Activated CD4-positive, alpha-beta T cell treated with anti-CD3 and anti-CD28 coated beads, Interleukin-2, amount 10 ng/mL, durations not matched to agents 24 days and 14 days (primary cell): ENCODE measurements at regions not wholly inside any gene's neighbourhood (a gene's known extent, or its start where the extent isn't known, plus 50 kb on each side); places are given as distances from the start of the nearest gene placed in this dataset.

Source experiments
- DNase-seq: peaks from one replicate; pipeline ENCODE4 v3.0.0; 2022
- H3K27ac Mint-ChIP-seq: one replicate; pipeline ENCODE4 v1.8.0; 2022; ENCODE audit warnings: mild to moderate bottlenecking, mixed read lengths
- H3K27me3 Mint-ChIP-seq: one replicate; pipeline ENCODE4 v1.8.0; 2022; ENCODE audit warnings: mixed read lengths
- H3K36me3 Mint-ChIP-seq: one replicate; pipeline ENCODE4 v1.8.0; 2022; ENCODE audit warnings: low read depth, mild to moderate bottlenecking, mixed read lengths
- H3K4me1 Mint-ChIP-seq: one replicate; pipeline ENCODE4 v1.8.0; 2021; ENCODE audit warnings: mixed read lengths
- H3K4me3 Mint-ChIP-seq: one replicate; pipeline ENCODE4 v1.8.0; 2022; ENCODE audit warnings: mild to moderate bottlenecking, moderate library complexity, mixed read lengths
- H3K9me3 Mint-ChIP-seq: one replicate; pipeline ENCODE4 v1.8.0; 2021; ENCODE audit warnings: mixed read lengths
- intact Hi-C: fragments of 100-400 bp; cut with micrococcal nuclease; formaldehyde crosslinking; loops from one replicate; pipeline ENCODE4 v1.15.1; 2023

DNA sequence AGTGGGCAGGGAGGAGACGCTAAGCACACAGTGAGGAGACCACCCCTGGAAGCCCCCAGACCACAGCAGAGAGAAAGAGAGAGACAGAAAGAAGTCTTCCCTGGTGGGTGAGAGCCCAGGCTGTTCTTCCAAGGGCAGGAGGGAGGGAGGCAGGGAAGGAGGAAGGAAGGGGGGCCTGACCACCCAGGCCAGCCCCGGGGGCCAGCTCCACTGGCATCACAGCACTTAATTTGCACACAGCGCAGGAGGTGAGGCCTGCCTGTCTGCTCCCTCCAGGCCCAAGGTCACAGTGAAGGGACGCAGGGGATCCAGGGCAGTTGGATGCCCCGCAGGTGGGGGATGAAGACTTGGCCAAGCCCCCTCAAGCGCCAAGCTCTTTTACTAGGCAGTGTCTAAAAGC lies 141.9 kb upstream of the C14orf180 start:
- Mint-ChIP-seq H3K36me3 (no peaks in the 10 kb centered on the region), H3K4me1 (no peaks in the 10 kb centered on the region), H3K27me3 (no peaks in the 10 kb centered on the region), H3K27ac (no peak overlapping the region), H3K9me3 (no peaks in the 10 kb centered on the region), H3K4me3 (no peak overlapping the region)
- peak; percentile 40 for DNase-seq
- intact Hi-C loops, result no loop called here

DNA sequence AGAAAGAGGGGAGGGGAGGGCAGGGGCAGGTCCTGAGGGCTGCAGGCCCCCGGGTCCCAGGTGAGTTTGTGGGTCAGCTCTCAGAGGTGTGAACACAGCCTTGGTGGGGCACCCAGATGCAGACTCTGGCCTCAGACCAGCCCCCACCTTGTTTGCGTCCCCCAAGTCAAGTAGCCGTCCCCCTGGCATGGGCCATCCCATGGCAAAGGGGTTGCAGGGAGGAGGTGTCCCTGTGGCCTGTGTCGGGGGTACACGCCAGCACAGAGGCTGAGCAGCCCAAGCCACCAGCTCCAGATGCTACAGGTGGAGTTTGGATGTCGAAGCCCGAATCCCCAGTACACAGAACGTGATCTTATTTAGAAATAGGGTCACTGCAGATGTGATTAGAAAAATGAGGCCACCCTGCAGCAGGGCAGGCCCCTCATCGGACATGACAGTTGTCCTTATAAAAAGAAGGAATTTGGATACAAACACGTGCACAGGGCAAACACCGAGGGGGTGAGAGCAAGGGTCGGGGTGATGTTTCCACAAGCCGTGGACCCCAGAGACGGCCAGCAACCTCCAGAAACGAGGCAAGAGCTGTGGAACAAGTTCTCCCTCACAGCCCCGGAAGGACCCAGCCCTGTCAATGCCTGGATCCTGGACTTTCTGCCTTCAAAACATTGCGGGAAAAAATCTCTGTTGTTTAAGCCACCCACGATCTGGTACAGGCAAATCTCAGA lies 141.2 kb upstream of the C14orf180 start:
- Mint-ChIP-seq H3K27ac (no peak overlapping the region), H3K27me3 (no peaks in the 10 kb centered on the region), H3K4me3 (no peak overlapping the region), H3K36me3 (no peaks in the 10 kb centered on the region), H3K4me1 (no peaks in the 10 kb centered on the region), H3K9me3 (no peaks in the 10 kb centered on the region)
- intact Hi-C loops, result no loop called here
- DNase-seq, result peak; percentile 45

DNA sequence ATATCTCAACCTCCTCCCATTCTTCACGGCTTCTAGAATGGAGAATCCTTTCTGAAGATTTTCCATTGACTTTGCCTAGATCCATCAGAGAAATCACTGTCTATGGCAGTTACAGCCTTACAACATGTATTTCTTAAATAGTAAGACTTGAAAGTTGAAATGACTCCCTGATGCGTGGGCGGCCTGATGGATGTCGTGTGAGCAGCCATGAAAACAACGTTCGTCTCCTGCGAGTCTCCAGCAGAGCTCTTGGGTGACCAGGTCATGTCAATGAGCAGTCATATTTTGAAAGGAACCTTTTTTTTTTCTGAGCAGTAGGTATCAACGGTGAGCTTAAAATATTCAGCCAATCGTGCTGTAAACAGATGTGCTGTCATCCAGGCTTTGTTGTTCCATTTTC lies 139.9 kb upstream of the C14orf180 start:
- intact Hi-C loops, result no loop called here
- Mint-ChIP-seq H3K27ac (no peak overlapping the region), H3K27me3 (no peaks in the 10 kb centered on the region), H3K4me1 (no peaks in the 10 kb centered on the region), H3K9me3 (peaks cover 5% of the 10 kb centered on the region), H3K36me3 (no peaks in the 10 kb centered on the region), H3K4me3 (no peak overlapping the region)
- DNase-seq, result peak; percentile 49

DNA sequence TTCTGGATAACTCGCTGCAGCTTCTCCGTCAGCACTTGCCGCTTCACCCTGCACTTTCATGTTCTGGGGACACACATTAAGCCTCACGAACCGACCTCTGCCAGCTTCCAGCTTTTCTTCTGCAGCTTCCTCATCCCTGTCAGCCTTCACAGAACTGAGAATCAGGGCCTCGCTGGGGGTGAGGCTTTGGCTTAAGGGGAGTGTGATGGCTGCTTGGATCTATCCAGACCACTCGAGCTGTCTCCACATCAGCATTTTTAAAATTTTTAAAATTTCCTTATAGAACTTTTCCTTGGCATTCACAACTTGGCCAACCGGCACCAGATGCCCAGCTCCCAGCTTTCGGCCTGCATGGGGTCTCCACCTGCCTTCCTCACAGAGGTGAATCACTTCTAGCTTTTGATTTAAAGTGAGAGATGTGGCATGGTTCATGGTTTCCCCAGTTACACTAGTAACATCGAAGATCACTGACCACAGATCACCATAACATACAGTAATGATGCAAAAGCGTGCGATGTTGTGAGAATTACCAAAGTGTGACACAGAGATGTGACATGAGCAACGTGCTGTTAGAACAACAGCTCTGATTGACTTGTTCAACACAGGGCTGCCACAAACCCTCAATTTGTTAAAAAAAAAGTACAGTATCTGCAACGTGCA lies 139.1 kb upstream of the C14orf180 start:
- no peak overlapping the region for H3K4me3 Mint-ChIP-seq
- no peak for DNase-seq
- intact Hi-C loops, result no loop called here
- H3K27me3 Mint-ChIP-seq, result no peaks in the 10 kb centered on the region
- H3K9me3 Mint-ChIP-seq, result peaks cover 8% of the 10 kb centered on the region
- H3K4me1 Mint-ChIP-seq, result no peaks in the 10 kb centered on the region
- H3K36me3 Mint-ChIP-seq, result no peaks in the 10 kb centered on the region
- no peak overlapping the region for H3K27ac Mint-ChIP-seq

DNA sequence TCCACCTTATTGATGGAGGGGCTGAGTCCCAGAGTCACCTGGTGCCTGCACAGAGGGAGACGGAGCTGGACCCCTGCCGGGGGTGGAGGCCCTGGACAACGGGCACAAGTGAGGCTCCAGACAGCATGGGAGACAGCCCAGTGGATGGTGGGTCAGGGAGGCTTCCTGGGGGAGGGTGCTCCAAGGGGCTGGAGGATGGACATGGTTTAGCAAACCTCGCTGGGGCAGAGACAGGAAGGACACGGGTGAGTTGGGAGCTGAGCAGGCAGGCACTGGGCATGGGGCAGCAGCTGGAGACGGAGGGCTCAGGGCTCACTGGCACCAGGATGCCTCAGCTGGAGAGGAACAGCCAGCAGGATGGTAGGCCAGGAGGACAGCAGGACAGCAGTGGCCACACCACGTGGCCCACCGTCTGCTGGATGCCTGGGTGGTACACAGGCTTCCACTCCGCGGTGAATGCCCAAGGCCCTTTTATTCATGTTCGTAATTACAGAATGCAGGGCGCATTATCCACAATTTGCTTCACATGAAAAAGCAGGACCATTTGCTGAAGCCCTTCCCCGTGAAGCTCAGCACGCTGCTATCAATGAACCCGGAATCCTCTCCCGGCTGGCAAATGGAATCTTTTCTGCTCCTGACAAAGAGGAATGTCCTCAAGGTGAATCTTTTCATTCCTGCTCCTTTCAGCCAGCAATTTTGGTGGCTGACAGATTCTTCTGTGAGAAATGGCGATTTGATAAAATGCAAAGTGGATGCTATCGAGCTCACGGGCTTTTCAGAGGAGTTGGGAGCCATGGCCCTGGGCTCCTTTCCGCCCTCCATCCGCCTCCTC lies 138.1 kb upstream of the C14orf180 start:
- no peak for DNase-seq
- no peaks in the 10 kb centered on the region for H3K4me1 Mint-ChIP-seq
- no peak overlapping the region for H3K27ac Mint-ChIP-seq
- no peaks in the 10 kb centered on the region for H3K36me3 Mint-ChIP-seq
- intact Hi-C loops, result no loop called here
- no peak overlapping the region for H3K4me3 Mint-ChIP-seq
- no peaks in the 10 kb centered on the region for H3K27me3 Mint-ChIP-seq
- peaks cover 8% of the 10 kb centered on the region for H3K9me3 Mint-ChIP-seq

DNA sequence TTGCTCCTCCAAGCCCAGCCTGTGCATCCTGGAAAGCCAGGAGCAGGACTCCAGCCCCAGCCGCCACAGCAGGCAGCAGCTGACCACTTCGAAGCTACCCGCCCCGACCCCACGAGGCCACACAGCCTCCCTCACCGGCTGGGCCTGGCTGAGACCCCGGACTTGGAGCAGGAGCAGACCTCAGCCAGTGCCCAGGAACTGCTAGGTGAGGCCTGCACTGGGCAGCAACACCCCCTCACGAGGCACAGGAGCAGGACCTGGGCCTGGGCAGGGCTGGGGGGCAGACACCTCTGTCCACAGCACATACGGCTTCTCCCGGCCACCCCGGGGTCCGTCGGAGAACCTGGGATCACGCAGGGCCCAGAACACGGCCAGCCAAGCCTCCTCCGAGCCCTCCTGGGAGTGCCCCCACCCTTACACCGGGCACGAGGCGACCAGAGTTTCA lies 137.4 kb upstream of the C14orf180 start:
- Mint-ChIP-seq H3K4me1 (no peaks in the 10 kb centered on the region), H3K4me3 (no peak overlapping the region), H3K27me3 (no peaks in the 10 kb centered on the region), H3K36me3 (no peaks in the 10 kb centered on the region), H3K9me3 (peaks cover 8% of the 10 kb centered on the region), H3K27ac (no peak overlapping the region)
- intact Hi-C loops, result no loop called here
- no peak for DNase-seq

DNA sequence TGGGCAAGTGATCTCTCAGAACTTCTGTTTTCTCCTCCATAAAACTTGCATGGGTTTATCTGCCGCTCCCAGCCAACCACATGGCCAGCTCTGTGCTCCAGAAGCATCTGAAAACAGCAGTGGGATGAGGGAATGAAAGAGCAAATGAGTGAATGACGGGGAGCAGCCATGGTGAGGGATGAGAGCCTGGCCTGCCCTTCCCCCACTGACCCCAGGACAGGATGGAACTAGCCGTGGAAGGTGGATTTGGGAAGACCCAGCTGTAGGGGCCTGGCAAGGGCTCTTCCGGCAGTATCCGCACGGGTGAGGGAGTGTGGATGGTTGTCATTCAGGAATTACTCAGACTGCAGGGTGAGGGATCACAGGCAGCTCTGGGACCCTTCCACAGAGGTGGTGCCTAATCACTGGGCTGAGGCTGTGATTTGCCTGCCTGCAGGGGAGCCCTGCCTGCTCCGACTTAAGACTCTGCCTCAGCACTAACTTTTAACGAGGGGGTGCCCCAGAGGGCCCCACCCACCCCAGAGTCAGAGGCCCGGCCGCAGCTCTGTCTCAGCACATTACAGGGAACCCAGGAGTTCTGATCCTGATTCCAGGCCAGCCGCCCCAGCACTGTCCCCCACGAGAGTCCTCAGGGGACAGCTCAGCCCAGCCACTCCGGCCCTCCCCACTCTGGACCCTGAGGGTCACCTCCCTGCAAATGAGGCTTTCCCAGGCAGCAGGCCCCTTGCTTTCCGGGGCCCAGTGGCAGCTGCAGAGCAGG lies 136.8 kb upstream of the C14orf180 start:
- peaks cover 12% of the 10 kb centered on the region for H3K9me3 Mint-ChIP-seq
- H3K4me3 Mint-ChIP-seq, result no peak overlapping the region
- H3K27ac Mint-ChIP-seq, result peak overlapping the region; percentile 34
- intact Hi-C loops, result no loop called here
- DNase-seq, result no peak
- no peaks in the 10 kb centered on the region for H3K4me1 Mint-ChIP-seq
- H3K36me3 Mint-ChIP-seq, result no peaks in the 10 kb centered on the region
- H3K27me3 Mint-ChIP-seq, result no peaks in the 10 kb centered on the region

DNA sequence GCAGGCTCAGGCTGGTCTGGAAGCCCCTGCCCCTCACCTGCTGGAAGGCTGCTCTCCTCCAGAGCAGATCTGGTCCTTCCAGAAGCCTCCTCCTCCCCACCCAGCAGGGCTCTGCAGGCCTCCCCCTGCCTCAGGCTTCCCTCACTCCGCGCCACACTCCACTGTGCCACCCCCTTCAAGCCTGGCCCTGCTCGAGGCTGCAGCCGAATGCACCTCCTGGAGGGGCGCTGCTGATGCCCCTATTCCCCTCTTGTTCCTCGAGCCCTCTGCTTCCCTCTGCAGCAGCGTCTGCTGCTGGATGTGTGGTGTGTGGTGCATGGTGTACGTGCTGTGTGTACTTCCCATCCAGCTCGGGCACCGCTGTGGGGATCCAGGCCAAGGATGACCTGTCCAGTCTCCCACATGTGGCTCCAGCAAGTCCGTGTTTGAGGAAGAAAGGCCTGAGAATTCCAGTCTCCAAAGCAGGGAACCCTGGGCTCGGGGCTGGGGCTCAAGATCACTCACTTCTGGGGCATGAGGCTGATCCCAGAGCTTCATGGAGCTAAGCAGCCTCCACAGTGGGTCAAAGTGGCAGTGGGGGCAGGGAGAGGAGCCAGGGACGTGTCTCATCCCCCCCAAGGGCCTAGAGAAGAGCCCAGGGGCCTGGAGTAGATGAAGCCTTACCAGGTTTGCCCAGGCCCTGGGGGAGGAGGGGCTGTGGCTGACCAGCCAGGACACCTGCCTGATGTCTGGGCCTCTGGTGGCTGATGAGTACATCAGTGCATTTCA lies 136.0 kb upstream of the C14orf180 start:
- no peak for DNase-seq

DNA sequence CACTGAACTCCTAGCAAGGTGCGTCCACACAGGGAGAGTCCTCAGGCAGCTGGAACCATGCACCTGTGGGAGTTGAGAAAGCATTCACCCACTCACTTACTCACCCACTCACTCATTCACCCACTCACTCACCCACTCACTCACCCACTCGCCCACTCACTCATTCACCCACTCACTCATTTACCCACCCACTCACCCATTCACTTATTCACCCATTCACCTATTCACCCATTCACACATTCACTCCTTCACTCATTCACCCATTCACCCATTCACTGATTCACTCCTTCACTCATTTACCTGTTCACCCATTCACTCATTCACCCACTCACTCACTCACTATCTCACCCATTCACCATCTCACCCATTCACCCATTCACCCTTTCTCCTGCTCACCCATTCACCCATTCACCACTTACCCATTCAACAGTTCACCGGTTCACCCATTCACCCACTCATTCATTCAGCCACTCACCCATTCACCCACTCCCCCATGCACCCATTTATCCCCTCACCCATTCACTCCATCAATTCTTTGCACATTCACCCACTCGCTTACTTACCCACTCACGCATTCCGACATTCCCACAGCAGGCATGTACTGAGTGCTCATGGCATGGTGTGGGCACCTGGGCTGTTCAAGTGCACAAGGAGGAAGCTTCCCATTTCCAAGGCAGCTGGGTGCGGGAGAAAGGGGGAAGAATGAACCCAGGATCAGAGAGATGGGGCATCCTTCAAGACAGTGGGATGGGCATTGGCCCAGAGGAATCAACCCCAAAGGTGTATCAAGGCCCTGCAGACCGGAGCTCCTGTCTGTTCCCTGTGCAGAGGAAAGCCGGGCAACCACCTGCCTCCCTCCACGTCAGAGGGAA lies 135.2 kb upstream of the C14orf180 start:
- Mint-ChIP-seq H3K36me3 (no peaks in the 10 kb centered on the region), H3K9me3 (peaks cover 20% of the 10 kb centered on the region), H3K27me3 (peaks cover 4% of the 10 kb centered on the region), H3K4me1 (no peaks in the 10 kb centered on the region), H3K27ac (peak overlapping the region; percentile 43), H3K4me3 (no peak overlapping the region)
- no peak for DNase-seq
- intact Hi-C loops, result no loop called here

More for the DNA sequence above, 136.0 kb upstream of the C14orf180 start:
- H3K27me3 Mint-ChIP-seq, result peaks cover 3% of the 10 kb centered on the region
- H3K4me3 Mint-ChIP-seq, result no peak overlapping the region
- H3K4me1 Mint-ChIP-seq, result no peaks in the 10 kb centered on the region
- no peak overlapping the region for H3K27ac Mint-ChIP-seq
- intact Hi-C loops, result no loop called here
- H3K36me3 Mint-ChIP-seq, result no peaks in the 10 kb centered on the region
- peaks cover 16% of the 10 kb centered on the region for H3K9me3 Mint-ChIP-seq

DNA sequence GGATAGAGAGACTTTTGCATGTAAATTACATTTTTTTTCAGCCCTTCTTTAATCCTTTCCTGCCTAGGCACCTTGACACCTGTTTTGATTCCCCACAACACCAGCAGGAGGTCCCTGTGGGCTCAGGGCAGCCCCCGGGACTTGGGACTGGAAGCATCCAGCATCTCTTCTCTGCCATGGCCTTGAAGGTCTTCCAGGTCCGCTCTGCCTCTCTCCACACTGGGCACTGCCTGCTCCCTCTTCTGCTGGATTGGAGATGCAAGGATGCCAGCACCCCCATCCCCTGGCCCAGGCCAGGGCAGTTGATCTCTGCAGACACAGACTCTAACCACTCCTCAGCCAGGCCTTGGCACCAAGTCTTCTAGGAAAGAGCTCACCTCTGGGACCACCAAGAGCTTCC lies 134.5 kb upstream of the C14orf180 start:
- H3K4me3 Mint-ChIP-seq, result no peak overlapping the region
- H3K36me3 Mint-ChIP-seq, result no peaks in the 10 kb centered on the region
- H3K4me1 Mint-ChIP-seq, result no peaks in the 10 kb centered on the region
- no peak overlapping the region for H3K27ac Mint-ChIP-seq
- DNase-seq, result no peak
- intact Hi-C loops, result no loop called here
- H3K9me3 Mint-ChIP-seq, result peaks cover 21% of the 10 kb centered on the region
- H3K27me3 Mint-ChIP-seq, result peaks cover 7% of the 10 kb centered on the region

DNA sequence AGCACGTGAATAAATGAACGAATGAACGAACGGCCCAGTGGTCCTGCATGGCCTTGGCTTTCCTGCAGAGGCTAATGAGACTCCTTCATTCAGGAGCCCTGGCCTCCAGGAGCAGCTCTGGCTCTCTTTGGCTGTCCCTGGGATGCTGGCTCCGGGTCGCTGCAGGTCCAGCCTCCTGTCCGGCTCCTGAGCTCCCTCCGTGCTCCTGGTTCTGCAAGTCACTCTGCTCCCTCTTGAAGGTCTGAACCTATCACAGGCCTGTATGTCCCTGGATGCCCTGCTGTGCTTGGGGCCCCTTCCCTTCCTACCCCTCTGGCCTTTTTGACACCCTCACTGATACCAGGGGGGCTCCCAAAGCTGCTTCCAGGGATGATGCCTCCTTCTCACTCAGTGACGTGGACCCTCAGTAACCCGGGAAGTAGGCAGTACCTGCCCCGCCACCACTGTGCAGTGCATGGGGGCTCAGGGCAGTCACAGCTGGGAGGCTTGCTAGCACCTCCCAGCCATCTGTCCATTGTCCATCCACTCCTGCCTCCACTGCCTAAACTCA lies 133.7 kb upstream of the C14orf180 start:
- intact Hi-C loops, result no loop called here
- no peak for DNase-seq
- H3K36me3 Mint-ChIP-seq, result no peaks in the 10 kb centered on the region
- peaks cover 9% of the 10 kb centered on the region for H3K27me3 Mint-ChIP-seq
- H3K27ac Mint-ChIP-seq, result no peak overlapping the region
- no peak overlapping the region for H3K4me3 Mint-ChIP-seq
- peaks cover 23% of the 10 kb centered on the region for H3K9me3 Mint-ChIP-seq
- H3K4me1 Mint-ChIP-seq, result no peaks in the 10 kb centered on the region

DNA sequence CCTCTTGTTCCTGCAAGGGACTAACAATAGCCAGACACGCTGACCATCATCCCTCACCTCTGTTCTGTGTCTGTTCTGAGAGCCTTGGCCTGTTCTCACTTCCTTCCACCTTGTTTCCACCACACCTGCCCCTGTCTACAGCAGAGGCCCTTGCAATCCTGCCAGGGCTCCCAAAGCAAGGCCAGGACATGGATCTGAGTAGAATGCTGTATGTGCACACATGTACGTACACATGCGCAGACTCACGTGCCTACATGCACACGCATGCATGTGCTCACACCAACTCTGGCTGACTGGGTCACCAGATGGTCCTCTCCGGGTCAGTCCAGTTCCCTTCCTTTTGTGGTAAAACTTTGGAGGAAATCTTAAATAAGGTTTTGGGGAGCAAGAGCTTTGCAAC lies 133.0 kb upstream of the C14orf180 start:
- peaks cover 23% of the 10 kb centered on the region for H3K9me3 Mint-ChIP-seq
- peaks cover 9% of the 10 kb centered on the region for H3K27me3 Mint-ChIP-seq
- DNase-seq, result no peak
- intact Hi-C loops, result no loop called here
- H3K4me1 Mint-ChIP-seq, result no peaks in the 10 kb centered on the region
- H3K4me3 Mint-ChIP-seq, result no peak overlapping the region
- H3K36me3 Mint-ChIP-seq, result no peaks in the 10 kb centered on the region
- no peak overlapping the region for H3K27ac Mint-ChIP-seq
